NCI-H146 treated with DMSO at 0.1 percent for 48 hours (cell line): ENCODE measurements at regions not wholly inside any gene's neighbourhood (a gene's known extent, or its start where the extent isn't known, plus 50 kb on each side); places are given as distances from the start of the nearest gene placed in this dataset.

Experiments
- DNase-seq: peaks from one replicate; lab custom pipeline; 2025; ENCODE audit not compliant: unreplicated experiment; lab: John Stamatoyannopoulos, UW

- peak; percentile 78 for DNase-seq
These were observed 661.1 kb downstream of the BCL11A start for GRCh38 chr2:59892398-59892797.

GRCh38 chr2:59889305-59889704, 664.1 kb downstream of the BCL11A start:
- no peak for DNase-seq

- no peak for DNase-seq
These were observed 664.7 kb downstream of the BCL11A start for GRCh38 chr2:59888706-59889105.

- no peak for DNase-seq
These were observed 665.4 kb downstream of the BCL11A start for GRCh38 chr2:59888015-59888414.

GRCh38 chr2:59887366-59887765, 666.1 kb downstream of the BCL11A start:
- DNase-seq, result no peak

- no peak for DNase-seq
These were observed 666.7 kb downstream of the BCL11A start for GRCh38 chr2:59886759-59887158.

GRCh38 chr2:59885541-59885940, 667.9 kb downstream of the BCL11A start:
- DNase-seq, result no peak

- no peak for DNase-seq
These were observed 669.3 kb downstream of the BCL11A start for GRCh38 chr2:59884166-59884565.

- no peak for DNase-seq
These were observed 670.6 kb downstream of the BCL11A start for GRCh38 chr2:59882822-59883221.

GRCh38 chr2:59882279-59882678, 671.2 kb downstream of the BCL11A start:
- no peak for DNase-seq

GRCh38 chr2:59881218-59881617, 672.2 kb downstream of the BCL11A start:
- DNase-seq, result no peak

- DNase-seq, result no peak
These were observed 673.7 kb downstream of the BCL11A start for GRCh38 chr2:59879700-59880131.

GRCh38 chr2:59875836-59876235, 677.6 kb downstream of the BCL11A start:
- DNase-seq, result no peak

- no peak for DNase-seq
These were observed 678.3 kb downstream of the BCL11A start for GRCh38 chr2:59874971-59875755.

GRCh38 chr2:59874361-59874760, 679.1 kb downstream of the BCL11A start:
- no peak for DNase-seq

- no peak for DNase-seq
These were observed 681.6 kb downstream of the BCL11A start for GRCh38 chr2:59871830-59872229.

GRCh38 chr2:59868981-59869380, 684.5 kb downstream of the BCL11A start:
- DNase-seq, result no peak

- DNase-seq, result no peak
These were observed 687.0 kb downstream of the BCL11A start for GRCh38 chr2:59866436-59866835.

- DNase-seq, result no peak
These were observed 694.9 kb downstream of the BCL11A start for GRCh38 chr2:59858540-59858939.

- no peak for DNase-seq
These were observed 696.3 kb downstream of the BCL11A start for GRCh38 chr2:59857109-59857508.

- no peak for DNase-seq
These were observed 697.1 kb downstream of the BCL11A start for GRCh38 chr2:59856391-59856790.

GRCh38 chr2:59853032-59853431, 700.4 kb downstream of the BCL11A start:
- DNase-seq, result no peak

GRCh38 chr2:59851836-59852475, 701.5 kb downstream of the BCL11A start:
- DNase-seq, result no peak
